BLaER1 treated with 17β-estradiol and CSF1 and Interleukin-3, amounts not matched to agents 10 nM and 100 nM (cell line): ENCODE measurements at regions not wholly inside any gene's neighbourhood (a gene's known extent, or its start where the extent isn't known, plus 50 kb on each side); places are given as distances from the start of the nearest gene placed in this dataset.

Experiments used
- H3K27ac ChIP-seq, 11 experiments: shearing (Covaris generic); formaldehyde crosslinking; 2 replicates each; pipeline ENCODE4 v1.8.1; 2022
- H3K27me3 ChIP-seq, 11 experiments: shearing (Covaris generic); formaldehyde crosslinking; 2 replicates each; pipeline ENCODE4 v1.8.1; 2022
- H3K36me3 ChIP-seq, 11 experiments: shearing (Covaris generic); formaldehyde crosslinking; 2 replicates each; pipeline ENCODE4 v1.8.1; 2022
- H3K4me1 ChIP-seq, 10 experiments: shearing (Covaris generic); formaldehyde crosslinking; 2 replicates each; pipeline ENCODE4 v1.8.1; 2022
- H3K4me2 ChIP-seq, 11 experiments: shearing (Covaris generic); formaldehyde crosslinking; 2 replicates each; pipeline ENCODE4 v1.8.1; 2022
- H3K4me3 ChIP-seq, 10 experiments: shearing (Covaris generic); formaldehyde crosslinking; 2 replicates each; pipeline ENCODE4 v1.8.1; 2022
- H3K9ac ChIP-seq, 11 experiments: shearing (Covaris generic); formaldehyde crosslinking; 2 replicates each; pipeline ENCODE4 v1.8.1; 2022
- H3K9me3 ChIP-seq, 11 experiments: shearing (Covaris generic); formaldehyde crosslinking; replicated peaks in 1 of 11; 2 replicates each; pipeline ENCODE4 v1.8.1; 2022
- H4K20me1 ChIP-seq, 11 experiments: shearing (Covaris generic); formaldehyde crosslinking; 2 replicates each; pipeline ENCODE4 v1.8.1; 2022
- Cebpa-rat ChIP-seq, 11 experiments: shearing (Covaris generic); IDR thresholded peaks; 2 replicates each; pipeline ENCODE4 v1.8.1; 2022

DNA sequence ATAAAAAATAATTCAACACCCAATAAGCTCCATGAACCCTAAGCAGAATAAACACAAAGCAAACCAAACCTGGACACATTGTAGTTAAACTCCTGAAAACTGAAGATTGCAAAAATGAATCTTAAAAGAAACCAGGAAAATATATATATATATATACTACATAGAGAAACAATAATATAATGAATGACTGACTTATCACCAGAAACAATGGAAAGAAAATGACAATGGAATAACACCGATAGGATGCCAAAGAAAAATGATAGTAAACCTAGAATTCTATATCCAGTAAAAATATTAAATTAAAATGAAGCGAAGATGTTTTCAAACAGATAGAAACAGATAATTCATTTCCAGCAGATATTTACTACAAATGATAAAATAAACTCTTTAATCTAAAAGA, 346.9 kb downstream of the IRS1 start:
- Histone ChIP-seq H3K4me2 (no peak overlapping the region), H3K9me3 (peaks cover 0 to 31% (median 17%) of the 10 kb centered on the region in 11 experiments; a peak in 15 of 22 replicates), H3K4me1 (peaks cover 0 to 8% (median 0%) of the 10 kb centered on the region in 10 experiments; a peak in 6 of 20 replicates), H3K27me3 (no peaks in the 10 kb centered on the region), H4K20me1 (no peaks in the 10 kb centered on the region), H3K27ac (no peak overlapping the region), H3K36me3 (no peaks in the 10 kb centered on the region), H3K9ac (no peak overlapping the region), H3K4me3 (no peak overlapping the region)
- TF ChIP-seq Cebpa-rat (IDR thresholded peaks at IDR 0.05): no peak

DNA sequence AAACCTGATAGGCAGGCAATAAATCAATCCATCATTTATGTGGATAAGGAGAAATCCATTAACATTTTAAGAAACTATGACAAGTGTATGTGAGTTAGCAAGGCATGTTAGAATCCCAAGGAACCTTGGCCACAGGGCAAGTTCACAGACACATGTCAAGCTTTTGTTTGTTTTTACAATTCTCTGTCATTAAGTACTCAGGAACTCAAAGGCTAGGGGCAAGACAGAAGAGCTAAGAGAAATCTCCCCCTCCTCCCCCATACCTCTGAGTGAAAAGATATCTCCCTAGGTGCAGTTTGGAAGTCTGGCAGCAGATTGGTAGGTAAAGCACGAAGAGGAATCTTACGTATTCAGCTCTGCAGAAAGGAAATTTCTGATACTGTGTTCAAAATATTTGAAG, 348.1 kb downstream of the IRS1 start:
- no peaks in the 10 kb centered on the region for H4K20me1 ChIP-seq
- no peak overlapping the region for H3K4me2 ChIP-seq
- peaks cover 0 to 28% (median 16%) of the 10 kb centered on the region in 11 experiments; a peak in 15 of 22 replicates for H3K9me3 ChIP-seq
- no peak overlapping the region for H3K27ac ChIP-seq
- no peak overlapping the region for H3K4me3 ChIP-seq
- no peak for TF ChIP-seq Cebpa-rat (IDR thresholded peaks at IDR 0.05)
- H3K36me3 ChIP-seq: no peaks in the 10 kb centered on the region
- peaks cover 0 to 8% (median 0%) of the 10 kb centered on the region in 10 experiments; a peak in 6 of 20 replicates for H3K4me1 ChIP-seq
- H3K9ac ChIP-seq: no peak overlapping the region
- H3K27me3 ChIP-seq: no peaks in the 10 kb centered on the region

DNA sequence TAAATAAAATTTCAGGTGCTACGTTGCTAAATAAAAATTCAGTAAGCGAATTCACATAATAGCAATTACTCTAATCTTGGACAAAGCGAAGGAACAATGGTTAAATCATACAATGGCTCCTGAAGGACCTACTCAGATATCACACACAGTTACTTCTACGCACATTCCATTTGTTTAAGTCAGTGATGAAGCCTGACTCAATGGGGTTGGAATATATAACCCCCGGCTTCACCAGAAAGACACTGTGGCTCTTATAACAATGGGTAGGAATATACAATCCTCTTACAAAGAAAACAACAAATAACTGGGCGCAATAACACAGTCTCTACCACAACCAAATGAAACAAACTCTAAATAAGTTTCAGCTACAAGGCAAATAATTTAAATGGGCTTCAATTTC, 349.5 kb downstream of the IRS1 start:
- Histone ChIP-seq H3K36me3 (no peaks in the 10 kb centered on the region), H3K4me1 (peaks cover 0 to 8% (median 0%) of the 10 kb centered on the region in 10 experiments; a peak in 6 of 20 replicates), H4K20me1 (no peaks in the 10 kb centered on the region), H3K4me2 (no peak overlapping the region), H3K27me3 (no peaks in the 10 kb centered on the region), H3K9me3 (peaks cover 0 to 17% (median 10%) of the 10 kb centered on the region in 11 experiments; a peak in 12 of 22 replicates), H3K9ac (no peak overlapping the region), H3K27ac (no peak overlapping the region), H3K4me3 (no peak overlapping the region)
- no peak for TF ChIP-seq Cebpa-rat (IDR thresholded peaks at IDR 0.05)

DNA sequence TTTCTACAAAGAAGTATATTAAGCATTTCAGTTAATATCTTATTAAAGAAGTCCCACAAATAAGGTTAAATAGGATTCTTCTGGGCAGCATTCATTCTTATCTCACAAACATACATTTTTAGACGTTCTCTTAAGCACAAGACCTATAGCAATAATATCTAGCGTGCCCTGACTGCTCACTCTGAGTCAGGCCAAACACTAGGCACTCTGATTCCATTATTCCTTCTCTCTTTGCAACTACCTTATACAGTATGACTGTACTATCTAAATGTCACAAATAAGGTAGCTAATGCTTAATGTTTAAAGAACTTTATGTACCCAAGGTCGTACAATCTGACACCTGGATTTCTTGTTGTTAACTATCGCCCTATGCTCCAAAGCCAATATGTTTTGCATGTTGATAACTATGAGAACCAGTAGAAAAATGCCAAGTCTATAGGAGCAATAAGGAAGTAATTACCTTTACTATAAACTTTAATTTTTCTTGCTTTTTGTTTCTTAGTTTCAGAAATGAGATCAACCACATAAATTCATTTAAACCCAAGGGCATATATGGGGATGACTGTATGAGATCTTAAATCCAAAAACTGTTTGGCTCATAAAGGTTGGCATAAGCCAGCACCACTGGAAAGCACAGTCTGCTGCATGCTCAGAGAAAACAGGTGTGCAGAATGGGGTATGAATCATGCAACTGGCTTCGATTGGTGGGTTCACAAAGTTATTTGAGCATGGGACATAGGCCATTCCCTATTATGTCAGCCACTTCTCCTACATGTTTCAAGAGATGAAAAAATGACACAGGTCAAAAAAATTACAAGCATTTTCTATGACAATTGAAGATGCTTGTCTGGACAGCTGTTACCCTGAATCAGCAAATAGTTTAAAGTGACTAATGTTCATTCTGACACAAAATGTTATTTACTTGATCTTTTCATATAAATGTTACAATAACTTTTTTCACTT, 352.0 kb downstream of the IRS1 start:
- H3K9ac ChIP-seq: no peak overlapping the region
- H3K27me3 ChIP-seq: no peaks in the 10 kb centered on the region
- no peaks in the 10 kb centered on the region for H3K4me1 ChIP-seq
- no peak overlapping the region for H3K4me2 ChIP-seq
- H3K27ac ChIP-seq: no peak overlapping the region
- no peak for TF ChIP-seq Cebpa-rat (IDR thresholded peaks at IDR 0.05)
- no peak overlapping the region for H3K4me3 ChIP-seq
- H3K9me3 ChIP-seq: no peaks in the 10 kb centered on the region; a peak in 1 of 22 replicates
- H3K36me3 ChIP-seq: no peaks in the 10 kb centered on the region
- no peaks in the 10 kb centered on the region for H4K20me1 ChIP-seq

DNA sequence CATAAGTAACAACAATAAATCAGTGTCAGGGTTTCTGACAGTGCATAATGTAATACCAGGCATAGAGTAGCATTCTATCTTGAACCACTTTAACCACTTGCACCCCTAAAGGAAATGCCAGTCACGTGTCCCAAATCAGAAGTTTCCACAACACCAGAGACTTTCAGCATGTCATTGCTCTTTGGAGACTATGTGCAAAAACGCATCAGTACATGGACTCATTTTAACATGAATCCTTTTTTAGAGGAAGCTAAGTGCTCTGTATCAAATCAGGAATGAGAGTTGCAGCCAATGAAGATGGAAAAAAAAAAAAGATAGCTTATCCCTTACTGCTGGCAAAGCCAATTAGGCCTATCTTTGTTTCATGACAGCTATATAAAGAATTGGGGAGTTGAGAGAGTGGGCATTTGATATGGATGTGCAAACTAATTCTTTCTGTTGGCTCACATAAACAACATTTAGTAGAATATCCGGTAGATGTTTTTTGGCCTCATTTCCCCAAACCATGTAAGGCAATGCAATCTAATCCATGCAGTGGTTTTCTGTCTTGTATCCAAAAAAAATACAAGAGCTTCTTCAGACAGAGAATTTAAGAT, 353.1 kb downstream of the IRS1 start:
- TF ChIP-seq Cebpa-rat (IDR thresholded peaks at IDR 0.05): no peak
- no peak overlapping the region for H3K4me2 ChIP-seq
- no peak overlapping the region for H3K9ac ChIP-seq
- no peak overlapping the region for H3K4me3 ChIP-seq
- no peak overlapping the region for H3K27ac ChIP-seq
- H3K4me1 ChIP-seq: no peaks in the 10 kb centered on the region
- H3K9me3 ChIP-seq: no peaks in the 10 kb centered on the region
- H3K27me3 ChIP-seq: no peaks in the 10 kb centered on the region
- H4K20me1 ChIP-seq: no peaks in the 10 kb centered on the region
- H3K36me3 ChIP-seq: no peaks in the 10 kb centered on the region

DNA sequence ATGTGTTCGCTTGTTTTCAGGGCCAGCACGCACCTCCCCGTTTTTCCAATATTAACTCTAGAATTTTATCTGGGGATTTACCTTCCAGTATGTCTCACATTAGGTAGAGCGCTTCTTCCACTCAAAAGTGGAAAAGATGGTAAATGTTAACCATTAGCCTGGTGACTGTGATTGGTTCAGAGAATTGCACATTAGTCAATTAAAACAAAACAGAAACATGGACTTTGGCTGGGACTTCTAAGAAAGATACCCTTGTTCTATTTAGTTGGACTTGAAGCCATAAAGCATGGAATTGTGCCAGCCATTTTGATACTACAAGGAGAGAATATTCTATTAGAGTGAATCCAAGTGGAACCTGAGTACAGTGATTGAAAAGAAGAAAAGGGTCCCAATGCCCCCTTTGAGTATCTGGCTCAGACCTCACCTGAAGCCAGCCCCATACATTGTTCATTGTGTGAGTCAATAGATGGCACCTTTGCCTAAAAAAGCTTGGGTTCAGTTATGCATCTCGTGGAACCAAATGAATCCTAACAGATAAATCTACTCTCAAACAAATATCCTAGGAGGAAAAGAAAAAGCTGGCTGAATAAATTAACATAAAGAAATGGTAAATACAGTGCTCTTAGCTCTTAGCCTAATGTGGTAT, 354.3 kb downstream of the IRS1 start:
- H3K27me3 ChIP-seq: no peaks in the 10 kb centered on the region
- no peaks in the 10 kb centered on the region for H3K36me3 ChIP-seq
- no peak overlapping the region for H3K4me3 ChIP-seq
- no peak for TF ChIP-seq Cebpa-rat (IDR thresholded peaks at IDR 0.05)
- no peak overlapping the region for H3K4me2 ChIP-seq
- H3K27ac ChIP-seq: no peak overlapping the region
- no peaks in the 10 kb centered on the region for H4K20me1 ChIP-seq
- no peaks in the 10 kb centered on the region for H3K9me3 ChIP-seq
- H3K4me1 ChIP-seq: no peaks in the 10 kb centered on the region
- H3K9ac ChIP-seq: no peak overlapping the region

DNA sequence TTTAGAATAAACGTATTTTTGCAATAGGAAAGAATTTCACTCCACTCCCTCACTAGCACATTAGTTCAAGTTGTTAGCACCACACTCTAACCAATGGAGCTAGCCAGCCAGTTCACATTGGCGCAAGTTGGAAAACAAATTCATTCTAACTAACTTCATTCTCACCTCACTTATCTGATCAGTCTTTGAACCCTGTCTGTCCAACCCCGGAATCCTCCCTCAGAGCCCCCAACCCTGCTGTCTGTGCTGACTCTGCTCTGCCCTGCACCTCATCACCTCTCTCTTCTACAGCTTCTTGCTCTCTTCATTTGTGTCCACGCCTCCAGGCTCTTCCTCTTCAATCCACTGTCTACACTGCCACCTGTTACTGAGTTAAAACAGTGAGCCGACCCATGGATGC, 356.5 kb downstream of the IRS1 start:
- no peak overlapping the region for H3K4me3 ChIP-seq
- no peaks in the 10 kb centered on the region for H3K27me3 ChIP-seq
- H3K36me3 ChIP-seq: no peaks in the 10 kb centered on the region
- H3K4me2 ChIP-seq: no peak overlapping the region
- no peaks in the 10 kb centered on the region for H4K20me1 ChIP-seq
- no peak overlapping the region for H3K9ac ChIP-seq
- H3K9me3 ChIP-seq: no peaks in the 10 kb centered on the region
- no peak for TF ChIP-seq Cebpa-rat (IDR thresholded peaks at IDR 0.05)
- H3K27ac ChIP-seq: no peak overlapping the region
- peaks cover 0 to 14% (median 8%) of the 10 kb centered on the region in 10 experiments; a peak in 9 of 20 replicates for H3K4me1 ChIP-seq

DNA sequence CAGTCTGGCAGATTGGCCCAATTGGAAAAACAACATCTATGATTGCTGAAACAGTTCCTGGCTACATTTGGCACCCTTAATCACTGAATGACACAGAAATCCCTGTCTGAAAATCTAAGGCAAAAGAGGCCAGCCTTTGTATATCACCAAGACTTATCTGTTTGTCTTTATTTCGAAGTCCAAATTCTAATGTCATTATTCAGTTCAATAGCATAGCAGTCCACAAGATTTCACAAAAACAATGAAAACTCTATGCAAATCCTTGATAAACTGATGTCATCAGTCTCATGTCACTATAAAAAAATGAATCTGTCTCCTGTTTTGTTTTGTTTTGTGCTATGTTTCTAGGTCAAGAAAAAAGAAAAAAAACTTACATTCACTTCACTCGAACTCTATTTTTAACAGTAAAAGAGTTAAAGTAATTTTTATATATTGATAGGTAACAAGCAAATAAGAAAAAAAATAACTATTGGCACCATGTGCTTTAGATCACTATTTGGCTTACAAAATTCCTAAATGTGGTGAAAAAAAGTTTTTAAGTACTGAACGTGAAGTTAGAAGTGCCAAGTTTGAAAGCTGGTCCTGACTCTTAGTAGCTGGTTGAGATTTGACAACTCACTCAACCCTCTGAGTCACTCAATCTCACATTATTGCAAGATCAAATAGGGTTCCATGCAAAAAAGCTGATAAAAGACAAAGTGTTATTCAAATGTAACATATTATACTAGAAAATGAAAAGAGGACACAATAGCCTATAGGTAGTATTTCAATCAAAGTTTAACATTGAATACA, 359.3 kb downstream of the IRS1 start:
- no peak for TF ChIP-seq Cebpa-rat (IDR thresholded peaks at IDR 0.05)
- H3K27me3 ChIP-seq: no peaks in the 10 kb centered on the region

More for the DNA sequence above, 359.3 kb downstream of the IRS1 start:
- no peak overlapping the region for H3K27ac ChIP-seq
- no peaks in the 10 kb centered on the region for H4K20me1 ChIP-seq
- H3K9me3 ChIP-seq: peaks cover 0 to 4% (median 0%) of the 10 kb centered on the region in 11 experiments; a peak in 2 of 22 replicates
- H3K4me1 ChIP-seq: peaks cover 0 to 14% (median 8%) of the 10 kb centered on the region in 10 experiments; a peak in 9 of 20 replicates
- H3K4me3 ChIP-seq: no peak overlapping the region
- peak overlapping the region in 1 of 11 experiments; percentile 27; a peak in 1 of 22 replicates for H3K4me2 ChIP-seq
- no peak overlapping the region for H3K9ac ChIP-seq
- no peaks in the 10 kb centered on the region for H3K36me3 ChIP-seq
